Ovary (tissue), 7 donors: ENCODE measurements at regions not wholly inside any gene's neighbourhood (a gene's known extent, or its start where the extent isn't known, plus 50 kb on each side); places are given as distances from the start of the nearest gene placed in this dataset.

ENCODE experiments used
- DNase-seq, 5 donors: peaks; one replicate each; pipeline ENCODE4 v3.0.0-alpha.2; 2019 to 2020
- H3K27ac ChIP-seq, 2 donors: fragments of 200-600 bp; one replicate each; pipeline versions ENCODE4 v1.5.1 to v1.8.0; 2019 to 2022
- H3K27me3 ChIP-seq: fragments of 200-600 bp; one replicate; pipeline ENCODE4 v1.8.0; 2022
- H3K36me3 ChIP-seq: fragments of 200-600 bp; sonication (generic); one replicate; pipeline ENCODE4 v1.5.1; 2019
- H3K4me1 ChIP-seq: one replicate; pipeline ENCODE4 v1.8.1; 2013; ENCODE audit warnings: mild to moderate bottlenecking, moderate library complexity; ENCODE audit not compliant: insufficient read depth
- H3K4me3 ChIP-seq: fragments of 200-600 bp; sonication (generic); one replicate; pipeline ENCODE4 v1.5.1; 2017
- H3K9me3 ChIP-seq, 2 donors: fragments of 200-600 bp in 1 of 2; sonication (generic) in 1 of 2; one replicate each; pipeline versions ENCODE4 v1.5.1 to v1.8.1; 2013 to 2019; ENCODE audit warnings: mild to moderate bottlenecking in 1 of 2, moderate library complexity in 1 of 2
- CTCF ChIP-seq, 3 donors: fragments of 450-650 bp in 2 of 3; fragments of 200-600 bp in 1 of 3; IDR thresholded peaks; one replicate each; pipeline versions ENCODE4 v1.5.1 to v1.8.0; 2016 to 2022; ENCODE audit warnings: antibody characterized with exemption in 3 of 3, mild to moderate bottlenecking in 1 of 3
- EP300 ChIP-seq: sonication (generic); formaldehyde crosslinking; IDR thresholded peaks from one replicate; pipeline ENCODE4 v1.6.1; 2017; ENCODE audit warnings: antibody characterized with exemption
- POLR2A ChIP-seq: fragments of 450-650 bp; IDR thresholded peaks from one replicate; pipeline ENCODE4 v1.6.1; 2017; ENCODE audit warnings: antibody characterized with exemption, mild to moderate bottlenecking, moderate library complexity
- WGBS, 3 donors: extraction: QIAGEN DNeasy Blood & Tissue Kit in 1 of 3; methylation state at CpG; one replicate each; pipeline versions ENCODE4 v1.1.5 to v1.1.7; 2013 to 2017; 5-methylcytosine and 5-hydroxymethylcytosine counted together
- intact Hi-C, 4 donors: fragments of 100-400 bp; cut with DNase I; formaldehyde crosslinking; loops; one replicate each; pipeline versions ENCODE4 v1.11.0 to v1.15.1; 2022 to 2023
- donor health status: DM: no; HTN: no; CAD: no; lungs with moderate emphysema.
- donor health status: DM: no; HTN: no; CAD: no.
- donor health status: Bipolar disorder and iron deficiency.
- donor health status: DM: no; HTN: no; CAD: no.
- donor health status: DM: yes; HTN: yes; CAD: no.

- 78 to 85% (median 83%) methylated on average over 2 of the region's 2 CpGs for WGBS, 3 donors
Measured at GRCh38 chr6:163878698-163879097, 464.2 kb downstream of the QKI start.

GRCh38 chr6:163877877-163878639, 463.5 kb downstream of the QKI start:
- 88 to 93% (median 92%) methylated on average over 15 of the region's 15 CpGs for WGBS, 3 donors
- no peak for DNase-seq
- Histone ChIP-seq H3K36me3 (no peaks in the 10 kb centered on the region), H3K4me3 (no peak overlapping the region), H3K4me1 (no peaks in the 10 kb centered on the region), H3K27ac (no peak overlapping the region), H3K9me3 (no peaks in the 10 kb centered on the region), H3K27me3 (no peaks in the 10 kb centered on the region)
- TF ChIP-seq EP300 (no peak), POLR2A (no peak), CTCF (IDR thresholded peaks at IDR 0.05) (no peak)
- intact Hi-C loops: no loop called here

More at GRCh38 chr6:163878698-163879097, 464.2 kb downstream of the QKI start:
- Histone ChIP-seq H3K4me3 (no peak overlapping the region), H3K36me3 (no peaks in the 10 kb centered on the region), H3K27ac (no peak overlapping the region), H3K27me3 (no peaks in the 10 kb centered on the region), H3K9me3 (no peaks in the 10 kb centered on the region), H3K4me1 (no peaks in the 10 kb centered on the region)
- intact Hi-C loops: no loop called here
- no peak for DNase-seq
- TF ChIP-seq POLR2A (no peak), EP300 (no peak), CTCF (IDR thresholded peaks at IDR 0.05) (no peak)

- H3K36me3 ChIP-seq: no peaks in the 10 kb centered on the region
- no peaks in the 10 kb centered on the region for H3K4me1 ChIP-seq
- H3K27me3 ChIP-seq: no peaks in the 10 kb centered on the region
- no peak overlapping the region for H3K27ac ChIP-seq
- no peak for DNase-seq
- no peak overlapping the region for H3K4me3 ChIP-seq
- intact Hi-C loops: no loop called here
- 62 to 74% (median 72%) methylated on average over 3 of the region's 3 CpGs for WGBS, 3 donors
- TF ChIP-seq CTCF (IDR thresholded peaks at IDR 0.05) (no peak), EP300 (no peak), POLR2A (no peak)
- H3K9me3 ChIP-seq: no peaks in the 10 kb centered on the region
Measured at GRCh38 chr6:163876391-163876790, 461.9 kb downstream of the QKI start.

- no peak for DNase-seq
- no peaks in the 10 kb centered on the region for H3K4me1 ChIP-seq
- TF ChIP-seq CTCF (IDR thresholded peaks at IDR 0.05): no peak
- no peak for TF ChIP-seq EP300
- TF ChIP-seq POLR2A: no peak
- intact Hi-C loops: no loop called here
- H3K27me3 ChIP-seq: no peaks in the 10 kb centered on the region
- H3K36me3 ChIP-seq: no peaks in the 10 kb centered on the region
- H3K4me3 ChIP-seq: no peak overlapping the region
- H3K27ac ChIP-seq: no peak overlapping the region
- 94 to 97% (median 94%) methylated on average over 3 of the region's 3 CpGs for WGBS, 3 donors
- H3K9me3 ChIP-seq: no peaks in the 10 kb centered on the region
Measured at GRCh38 chr6:163874784-163875183, 460.3 kb downstream of the QKI start.
